GM12891 (cell line): ENCODE measurements at regions not wholly inside any gene's neighbourhood (a gene's known extent, or its start where the extent isn't known, plus 50 kb on each side); places are given as distances from the start of the nearest gene placed in this dataset.

Experiments
- PAX5 ChIP-seq: IDR thresholded peaks from 2 replicates; pipeline ENCODE4 v1.6.1; 2011; ENCODE audit warnings: low read length, moderate library complexity, mild to moderate bottlenecking; ENCODE audit not compliant: insufficient read depth, severe bottlenecking
- POLR2A ChIP-seq: IDR thresholded peaks from 2 replicates; pipeline ENCODE4 v1.6.1; 2011; ENCODE audit warnings: low read depth, low read length, control low read depth
- POLR2AphosphoS5 ChIP-seq: IDR thresholded peaks from 2 replicates; pipeline ENCODE4 v1.6.1; 2011; ENCODE audit warnings: low read depth, low read length, control low read depth
- TAF1 ChIP-seq: IDR thresholded peaks from 2 replicates; pipeline ENCODE4 v1.6.1; 2011; ENCODE audit warnings: low read depth, low read length, control low read depth

DNA sequence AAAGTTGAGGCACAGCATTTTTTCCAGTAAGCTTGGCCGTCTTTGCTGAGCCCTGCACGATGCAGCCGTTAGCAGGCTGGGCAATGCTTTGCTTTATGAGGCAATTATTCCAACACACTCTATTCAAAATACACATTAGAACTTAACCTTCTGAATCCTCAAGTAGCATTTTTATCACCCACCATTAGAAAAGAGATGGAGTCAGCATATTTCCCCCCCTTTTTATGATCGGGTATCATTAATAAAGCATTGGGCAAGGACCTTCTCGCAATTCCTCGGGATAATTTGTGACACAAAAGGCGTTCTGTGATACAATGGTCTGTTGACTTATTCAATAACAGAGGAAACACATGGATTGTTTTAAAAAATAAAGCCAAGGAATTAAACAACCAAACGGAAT, 374.5 kb upstream of the RBFOX1 start:
- TF ChIP-seq POLR2A: no peak
- no peak for TF ChIP-seq TAF1
- TF ChIP-seq POLR2AphosphoS5: no peak
- no peak for TF ChIP-seq PAX5
